Testis (tissue), 2 donors: ENCODE measurements at regions not wholly inside any gene's neighbourhood (a gene's known extent, or its start where the extent isn't known, plus 50 kb on each side); places are given as distances from the start of the nearest gene placed in this dataset.

ENCODE experiments used
- DNase-seq: peaks from one replicate; pipeline ENCODE4 v3.0.0-alpha.2; 2019
- H3K27ac ChIP-seq, 2 donors: fragments of 200-600 bp; sonication (generic); one replicate each; pipeline ENCODE4 v1.5.1; 2019
- H3K27me3 ChIP-seq: fragments of 200-600 bp; sonication (generic); one replicate; pipeline ENCODE4 v1.5.1; 2019
- H3K36me3 ChIP-seq: fragments of 200-600 bp; sonication (generic); one replicate; pipeline ENCODE4 v1.5.1; 2017; ENCODE audit warnings: low read depth; ENCODE audit errors: missing control alignments
- H3K4me1 ChIP-seq: fragments of 200-600 bp; sonication (generic); one replicate; pipeline ENCODE4 v1.5.1; 2019
- H3K4me3 ChIP-seq, 2 donors: fragments of 200-600 bp; sonication (generic); one replicate each; pipeline ENCODE4 v1.5.1; 2017 to 2019
- H3K9me3 ChIP-seq: fragments of 200-600 bp; sonication (generic); one replicate; pipeline ENCODE4 v1.5.1; 2017
- CTCF ChIP-seq, 3 experiments: fragments of 450-650 bp in 2 of 3; fragments of 200-600 bp in 1 of 3; sonication (generic) in 1 of 3; IDR thresholded peaks; one replicate each; pipeline ENCODE4 v1.5.1; 2016 to 2019; ENCODE audit warnings: antibody characterized with exemption in 3 of 3, mild to moderate bottlenecking in 2 of 3, moderate library complexity in 1 of 3
- POLR2A ChIP-seq: fragments of 450-650 bp; IDR thresholded peaks from one replicate; pipeline ENCODE4 v1.6.1; 2017; ENCODE audit warnings: antibody characterized with exemption, mild to moderate bottlenecking, moderate library complexity
- WGBS, 2 donors: methylation state at CpG; one replicate each; pipeline ENCODE4 v1.1.5; 2018; 5-methylcytosine and 5-hydroxymethylcytosine counted together
- intact Hi-C: fragments of 100-400 bp; cut with DNase I; formaldehyde crosslinking; loops from one replicate; pipeline ENCODE4 v1.15.1; 2023; ENCODE audit warnings: low total_unique reads

- Histone ChIP-seq H3K36me3 (no peaks in the 10 kb centered on the region), H3K4me3 (no peak overlapping the region), H3K9me3 (no peaks in the 10 kb centered on the region), H3K27me3 (no peaks in the 10 kb centered on the region), H3K4me1 (no peaks in the 10 kb centered on the region), H3K27ac (no peak overlapping the region)
- intact Hi-C loops = no loop called here
- TF ChIP-seq CTCF (IDR thresholded peaks at IDR 0.05) (no peak), POLR2A (no peak)
- no peak for DNase-seq
- WGBS, 2 donors = 66 to 85% methylated on average over 1 of the region's 1 CpG
Measured at GRCh38 chr5:75952963-75953362, 130.2 kb upstream of the SV2C start.

- no peak for DNase-seq
- H3K36me3 ChIP-seq = no peaks in the 10 kb centered on the region
- H3K27ac ChIP-seq = no peak overlapping the region
- H3K9me3 ChIP-seq = no peaks in the 10 kb centered on the region
- no peaks in the 10 kb centered on the region for H3K27me3 ChIP-seq
- no peak overlapping the region for H3K4me3 ChIP-seq
- H3K4me1 ChIP-seq = no peaks in the 10 kb centered on the region
- intact Hi-C loops = no loop called here
- WGBS, 2 donors = 43 to 57% methylated on average over 1 of the region's 1 CpG
- TF ChIP-seq POLR2A (no peak), CTCF (IDR thresholded peaks at IDR 0.05) (no peak)
Measured at GRCh38 chr5:75952291-75952690, 130.9 kb upstream of the SV2C start.

- 39 to 63% methylated on average over 2 of the region's 2 CpGs for WGBS, 2 donors
- Histone ChIP-seq H3K4me1 (no peaks in the 10 kb centered on the region), H3K27ac (no peak overlapping the region), H3K27me3 (no peaks in the 10 kb centered on the region), H3K36me3 (no peaks in the 10 kb centered on the region), H3K9me3 (no peaks in the 10 kb centered on the region), H3K4me3 (no peak overlapping the region)
- intact Hi-C loops = no loop called here
- DNase-seq = no peak
- TF ChIP-seq POLR2A (no peak), CTCF (IDR thresholded peaks at IDR 0.05) (no peak)
Measured at GRCh38 chr5:75951716-75952115, 131.5 kb upstream of the SV2C start.

GRCh38 chr5:75951158-75951557 is 132.0 kb upstream of the SV2C start:
- Histone ChIP-seq H3K27me3 (no peaks in the 10 kb centered on the region), H3K4me3 (no peak overlapping the region), H3K27ac (no peak overlapping the region), H3K4me1 (no peaks in the 10 kb centered on the region), H3K36me3 (no peaks in the 10 kb centered on the region), H3K9me3 (no peaks in the 10 kb centered on the region)
- TF ChIP-seq POLR2A = no peak
- no peak for TF ChIP-seq CTCF (IDR thresholded peaks at IDR 0.05)
- intact Hi-C loops = no loop called here
- DNase-seq = no peak
- WGBS, 2 donors = 12 to 23% methylated on average over 1 of the region's 1 CpG

- Histone ChIP-seq H3K4me1 (no peaks in the 10 kb centered on the region), H3K9me3 (no peaks in the 10 kb centered on the region), H3K27me3 (no peaks in the 10 kb centered on the region), H3K4me3 (no peak overlapping the region), H3K27ac (no peak overlapping the region), H3K36me3 (no peaks in the 10 kb centered on the region)
- intact Hi-C loops = no loop called here
- 70 to 72% methylated on average over 3 of the region's 3 CpGs for WGBS, 2 donors
- TF ChIP-seq POLR2A (no peak), CTCF (IDR thresholded peaks at IDR 0.05) (no peak)
- no peak for DNase-seq
Measured at GRCh38 chr5:75948438-75948837, 134.7 kb upstream of the SV2C start.
